Erythroblast (primary cell): ENCODE measurements at regions not wholly inside any gene's neighbourhood (a gene's known extent, or its start where the extent isn't known, plus 50 kb on each side); places are given as distances from the start of the nearest gene placed in this dataset.

Experiments
- GATA1 ChIP-seq: IDR thresholded peaks from 2 replicates; pipeline ENCODE4 v1.6.1; 2011; ENCODE audit warnings: low read depth, mild to moderate bottlenecking, control low read depth, low read length, moderate library complexity
- POLR2A ChIP-seq: IDR thresholded peaks from 2 replicates; pipeline ENCODE4 v1.6.1; 2011; ENCODE audit warnings: mild to moderate bottlenecking, low read length

- TF ChIP-seq POLR2A (no peak), GATA1 (no peak)
Measured at GRCh38 chr15:98063871-98064270, 103.4 kb downstream of the ARRDC4 start.
